ENCODE measurements at regions not wholly inside any gene's neighbourhood (a gene's known extent, or its start where the extent isn't known, plus 50 kb on each side); places are given as distances from the start of the nearest gene placed in this dataset.

DNA sequence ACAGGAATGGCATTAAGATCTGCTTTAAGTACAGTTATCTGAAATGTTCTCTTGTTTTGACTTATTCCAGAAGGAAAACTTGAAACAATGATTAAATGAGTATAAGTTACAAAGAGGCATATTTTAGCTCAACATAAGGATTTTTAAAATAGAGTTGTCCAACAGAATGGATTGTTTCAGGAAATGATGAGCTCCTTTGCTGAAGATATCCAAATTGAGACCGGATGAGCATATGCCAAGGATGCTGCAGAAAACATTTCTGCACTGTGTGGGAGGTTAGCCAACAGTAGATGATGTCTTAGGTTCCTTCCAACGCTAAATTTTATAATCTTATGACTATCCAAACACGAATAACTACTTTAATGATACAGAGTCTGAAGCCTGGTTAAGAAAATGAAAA, 226.5 kb upstream of the NANOGP8 start:
- TF ChIP-seq EZH2phosphoT487 (IDR thresholded peaks at IDR 0.05; ENCODE audit: unreplicated experiment) (no peak), POLR2AphosphoS5 (IDR thresholded peaks at IDR 0.05; ENCODE audit: low read depth) (no peak), EZH2 (IDR thresholded peaks at IDR 0.05; ENCODE audit: low read depth, unreplicated experiment) (no peak), CREB1 (CRISPR knock-in tag; IDR thresholded peaks at IDR 0.05; ENCODE audit: low read depth) (no peak), JUNB (IDR thresholded peaks at IDR 0.05; ENCODE audit: unreplicated experiment) (no peak), ZNF114 (CRISPR knock-in tag; IDR thresholded peaks at IDR 0.05) (no peak)
- TF ChIP-seq, protein P1, sequence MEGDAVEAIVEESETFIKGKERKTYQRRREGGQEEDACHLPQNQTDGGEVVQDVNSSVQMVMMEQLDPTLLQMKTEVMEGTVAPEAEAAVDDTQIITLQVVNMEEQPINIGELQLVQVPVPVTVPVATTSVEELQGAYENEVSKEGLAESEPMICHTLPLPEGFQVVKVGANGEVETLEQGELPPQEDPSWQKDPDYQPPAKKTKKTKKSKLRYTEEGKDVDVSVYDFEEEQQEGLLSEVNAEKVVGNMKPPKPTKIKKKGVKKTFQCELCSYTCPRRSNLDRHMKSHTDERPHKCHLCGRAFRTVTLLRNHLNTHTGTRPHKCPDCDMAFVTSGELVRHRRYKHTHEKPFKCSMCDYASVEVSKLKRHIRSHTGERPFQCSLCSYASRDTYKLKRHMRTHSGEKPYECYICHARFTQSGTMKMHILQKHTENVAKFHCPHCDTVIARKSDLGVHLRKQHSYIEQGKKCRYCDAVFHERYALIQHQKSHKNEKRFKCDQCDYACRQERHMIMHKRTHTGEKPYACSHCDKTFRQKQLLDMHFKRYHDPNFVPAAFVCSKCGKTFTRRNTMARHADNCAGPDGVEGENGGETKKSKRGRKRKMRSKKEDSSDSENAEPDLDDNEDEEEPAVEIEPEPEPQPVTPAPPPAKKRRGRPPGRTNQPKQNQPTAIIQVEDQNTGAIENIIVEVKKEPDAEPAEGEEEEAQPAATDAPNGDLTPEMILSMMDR (conservative IDR thresholded peaks at IDR 0.05; ENCODE audit: low read depth in 2 of 2), result no peak
- TF ChIP-seq, protein P2, sequence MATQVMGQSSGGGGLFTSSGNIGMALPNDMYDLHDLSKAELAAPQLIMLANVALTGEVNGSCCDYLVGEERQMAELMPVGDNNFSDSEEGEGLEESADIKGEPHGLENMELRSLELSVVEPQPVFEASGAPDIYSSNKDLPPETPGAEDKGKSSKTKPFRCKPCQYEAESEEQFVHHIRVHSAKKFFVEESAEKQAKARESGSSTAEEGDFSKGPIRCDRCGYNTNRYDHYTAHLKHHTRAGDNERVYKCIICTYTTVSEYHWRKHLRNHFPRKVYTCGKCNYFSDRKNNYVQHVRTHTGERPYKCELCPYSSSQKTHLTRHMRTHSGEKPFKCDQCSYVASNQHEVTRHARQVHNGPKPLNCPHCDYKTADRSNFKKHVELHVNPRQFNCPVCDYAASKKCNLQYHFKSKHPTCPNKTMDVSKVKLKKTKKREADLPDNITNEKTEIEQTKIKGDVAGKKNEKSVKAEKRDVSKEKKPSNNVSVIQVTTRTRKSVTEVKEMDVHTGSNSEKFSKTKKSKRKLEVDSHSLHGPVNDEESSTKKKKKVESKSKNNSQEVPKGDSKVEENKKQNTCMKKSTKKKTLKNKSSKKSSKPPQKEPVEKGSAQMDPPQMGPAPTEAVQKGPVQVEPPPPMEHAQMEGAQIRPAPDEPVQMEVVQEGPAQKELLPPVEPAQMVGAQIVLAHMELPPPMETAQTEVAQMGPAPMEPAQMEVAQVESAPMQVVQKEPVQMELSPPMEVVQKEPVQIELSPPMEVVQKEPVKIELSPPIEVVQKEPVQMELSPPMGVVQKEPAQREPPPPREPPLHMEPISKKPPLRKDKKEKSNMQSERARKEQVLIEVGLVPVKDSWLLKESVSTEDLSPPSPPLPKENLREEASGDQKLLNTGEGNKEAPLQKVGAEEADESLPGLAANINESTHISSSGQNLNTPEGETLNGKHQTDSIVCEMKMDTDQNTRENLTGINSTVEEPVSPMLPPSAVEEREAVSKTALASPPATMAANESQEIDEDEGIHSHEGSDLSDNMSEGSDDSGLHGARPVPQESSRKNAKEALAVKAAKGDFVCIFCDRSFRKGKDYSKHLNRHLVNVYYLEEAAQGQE (IDR thresholded peaks at IDR 0.05; ENCODE audit: unreplicated experiment), result no peak
- TF ChIP-seq, protein P3, sequence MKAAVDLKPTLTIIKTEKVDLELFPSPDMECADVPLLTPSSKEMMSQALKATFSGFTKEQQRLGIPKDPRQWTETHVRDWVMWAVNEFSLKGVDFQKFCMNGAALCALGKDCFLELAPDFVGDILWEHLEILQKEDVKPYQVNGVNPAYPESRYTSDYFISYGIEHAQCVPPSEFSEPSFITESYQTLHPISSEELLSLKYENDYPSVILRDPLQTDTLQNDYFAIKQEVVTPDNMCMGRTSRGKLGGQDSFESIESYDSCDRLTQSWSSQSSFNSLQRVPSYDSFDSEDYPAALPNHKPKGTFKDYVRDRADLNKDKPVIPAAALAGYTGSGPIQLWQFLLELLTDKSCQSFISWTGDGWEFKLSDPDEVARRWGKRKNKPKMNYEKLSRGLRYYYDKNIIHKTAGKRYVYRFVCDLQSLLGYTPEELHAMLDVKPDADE (IDR thresholded peaks at IDR 0.05), result no peak
